Peyer's patch (tissue), 4 donors: ENCODE measurements at regions not wholly inside any gene's neighbourhood (a gene's known extent, or its start where the extent isn't known, plus 50 kb on each side); places are given as distances from the start of the nearest gene placed in this dataset.

Experiments
- DNase-seq, 3 donors: peaks; one replicate each; pipeline ENCODE4 v3.0.0-alpha.2; 2017 to 2019
- H3K27ac ChIP-seq, 4 donors: fragments of 200-600 bp; sonication (generic); one replicate each; pipeline ENCODE4 v1.5.1; 2016 to 2019
- H3K27me3 ChIP-seq, 2 donors: fragments of 200-600 bp; sonication (generic); one replicate each; pipeline ENCODE4 v1.5.1; 2019
- H3K36me3 ChIP-seq, 3 donors: fragments of 200-600 bp; sonication (generic); one replicate each; pipeline ENCODE4 v1.5.1; 2016 to 2019
- H3K4me1 ChIP-seq, 4 donors: fragments of 200-600 bp; sonication (generic); one replicate each; pipeline ENCODE4 v1.5.1; 2016 to 2019
- H3K4me3 ChIP-seq, 4 donors: fragments of 200-600 bp; sonication (generic); 1 replicate in 3 of 4; 2 replicates in 1 of 4; pipeline ENCODE4 v1.5.1; 2016 to 2019; ENCODE audit warnings: mild to moderate bottlenecking in 1 of 4
- H3K9me3 ChIP-seq, 4 donors: fragments of 200-600 bp; sonication (generic); one replicate each; pipeline ENCODE4 v1.5.1; 2016 to 2019; ENCODE audit warnings: mild to moderate bottlenecking in 1 of 4
- CTCF ChIP-seq, 6 experiments: fragments of 450-650 bp in 4 of 6; fragments of 200-600 bp in 2 of 6; sonication (generic) in 1 of 6; IDR thresholded peaks; one replicate each; pipeline ENCODE4 v1.5.1; 2017 to 2019; ENCODE audit warnings: antibody characterized with exemption in 6 of 6, mild to moderate bottlenecking in 3 of 6, moderate library complexity in 1 of 6
- POLR2A ChIP-seq, 2 donors: fragments of 450-650 bp; IDR thresholded peaks; one replicate each; pipeline ENCODE4 v1.5.1; 2017; ENCODE audit warnings: antibody characterized with exemption in 2 of 2, mild to moderate bottlenecking in 2 of 2, moderate library complexity in 2 of 2

DNA sequence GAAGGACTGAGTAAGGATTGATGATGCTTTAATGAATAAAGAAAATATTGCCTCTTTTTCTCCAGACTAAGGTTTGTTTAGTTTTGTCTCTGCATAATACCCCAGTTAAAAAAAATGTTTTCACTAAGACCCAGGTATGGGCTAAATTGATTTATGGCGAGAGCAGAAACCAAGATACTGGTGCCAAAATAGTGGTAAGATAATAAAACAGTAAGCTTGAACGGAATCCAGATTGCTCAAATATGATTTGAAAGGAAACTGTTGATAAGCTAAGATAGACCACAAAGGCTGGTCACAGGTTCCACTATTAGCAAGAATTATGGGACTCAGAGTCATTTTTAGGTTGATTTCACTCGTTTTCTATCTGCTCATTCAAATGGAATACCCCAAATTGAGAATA, 831.2 kb downstream of the EPHA7 start:
- DNase-seq = no peak
- Histone ChIP-seq H3K9me3 (no peaks in the 10 kb centered on the region), H3K4me3 (no peak overlapping the region), H3K27me3 (no peaks in the 10 kb centered on the region), H3K27ac (no peak overlapping the region), H3K4me1 (no peaks in the 10 kb centered on the region), H3K36me3 (no peaks in the 10 kb centered on the region)
- TF ChIP-seq POLR2A (IDR thresholded peaks at IDR 0.05) (no peak), CTCF (IDR thresholded peaks at IDR 0.05) (no peak)

DNA sequence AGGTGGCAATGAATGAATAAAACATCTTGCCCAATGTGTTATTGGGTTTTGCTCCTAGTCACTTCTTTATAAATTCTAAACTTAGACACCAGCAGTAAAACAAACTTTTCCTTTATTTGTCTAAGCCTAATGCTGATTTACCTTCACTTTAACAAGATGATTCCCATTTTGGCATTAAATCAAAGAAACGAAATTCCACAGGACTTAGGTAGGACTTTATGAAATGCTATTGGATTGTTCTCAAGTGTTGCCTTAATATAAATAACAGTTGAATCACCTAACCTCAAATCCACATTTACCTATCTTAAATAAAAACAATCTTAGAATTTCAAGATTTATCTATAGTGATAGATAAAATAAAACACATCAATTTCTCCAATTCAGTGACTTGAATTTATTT, 831.8 kb downstream of the EPHA7 start:
- H3K27ac ChIP-seq = no peak overlapping the region
- H3K4me3 ChIP-seq = no peak overlapping the region
- TF ChIP-seq CTCF (IDR thresholded peaks at IDR 0.05) (no peak), POLR2A (IDR thresholded peaks at IDR 0.05) (no peak)
- no peaks in the 10 kb centered on the region for H3K9me3 ChIP-seq
- H3K4me1 ChIP-seq = no peaks in the 10 kb centered on the region
- H3K27me3 ChIP-seq = no peaks in the 10 kb centered on the region
- no peak for DNase-seq
- H3K36me3 ChIP-seq = no peaks in the 10 kb centered on the region

GRCh38 chr6:92586236-92586977, 833.0 kb downstream of the EPHA7 start:
- Histone ChIP-seq H3K36me3 (no peaks in the 10 kb centered on the region), H3K27ac (no peak overlapping the region), H3K9me3 (no peaks in the 10 kb centered on the region), H3K27me3 (no peaks in the 10 kb centered on the region), H3K4me1 (no peaks in the 10 kb centered on the region), H3K4me3 (no peak overlapping the region)
- DNase-seq = no peak
- no peak for TF ChIP-seq POLR2A (IDR thresholded peaks at IDR 0.05)
- no peak for TF ChIP-seq CTCF (IDR thresholded peaks at IDR 0.05)

DNA sequence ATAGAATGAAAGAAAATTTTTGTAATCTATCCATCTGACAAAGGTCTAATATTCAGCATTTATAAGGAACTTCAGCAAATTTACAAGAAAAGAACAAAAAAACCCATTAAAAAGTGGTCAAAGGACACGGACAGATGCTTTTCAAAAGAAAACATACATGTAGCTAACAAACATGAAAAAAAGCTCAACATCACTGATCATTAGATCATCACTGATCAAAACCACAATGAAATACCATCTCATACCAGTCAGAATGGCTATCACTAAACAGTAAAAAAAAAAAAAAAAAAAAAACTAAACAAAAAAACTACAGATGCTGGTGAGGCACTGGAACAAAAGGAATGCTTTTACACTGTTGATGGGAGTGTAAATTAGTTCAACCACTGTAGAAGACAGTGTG, 837.1 kb downstream of the EPHA7 start:
- Histone ChIP-seq H3K27ac (no peak overlapping the region), H3K27me3 (no peaks in the 10 kb centered on the region), H3K36me3 (no peaks in the 10 kb centered on the region), H3K4me1 (no peaks in the 10 kb centered on the region), H3K9me3 (no peaks in the 10 kb centered on the region), H3K4me3 (no peak overlapping the region)
- TF ChIP-seq CTCF (IDR thresholded peaks at IDR 0.05) = no peak
- no peak for TF ChIP-seq POLR2A (IDR thresholded peaks at IDR 0.05)
- DNase-seq = no peak

DNA sequence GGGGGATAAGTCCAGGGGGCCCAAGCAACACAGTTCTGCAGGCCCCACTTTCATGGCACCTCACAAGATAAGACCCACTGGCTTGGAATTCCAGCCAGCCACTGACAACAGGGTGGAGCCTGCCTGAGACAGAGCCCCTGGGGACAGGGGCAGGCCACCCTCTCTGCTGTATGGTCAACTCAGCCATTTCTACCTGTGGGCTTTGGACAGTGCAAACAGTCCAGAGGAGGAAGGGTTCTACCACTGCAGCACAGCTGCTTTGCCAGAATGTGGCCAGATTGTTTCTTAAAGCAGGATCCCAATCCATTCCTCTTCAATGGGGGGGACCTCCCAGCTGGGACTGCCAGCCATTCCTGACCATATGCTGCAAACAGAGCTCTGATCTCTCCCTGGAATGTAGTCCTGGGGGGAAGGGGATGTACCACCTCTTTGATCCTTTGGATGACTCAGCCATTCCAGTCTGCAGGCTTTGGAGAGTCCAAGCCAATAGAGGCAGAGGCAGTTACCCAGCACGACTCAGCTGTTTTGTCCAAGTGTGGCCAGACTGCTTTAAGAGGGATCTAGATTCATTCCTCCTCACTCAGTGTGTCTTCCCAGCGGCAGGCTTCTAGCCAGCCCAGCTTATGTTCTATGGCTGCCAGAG, 842.2 kb downstream of the EPHA7 start:
- no peaks in the 10 kb centered on the region for H3K27me3 ChIP-seq
- H3K36me3 ChIP-seq = no peaks in the 10 kb centered on the region
- no peak overlapping the region for H3K4me3 ChIP-seq
- no peaks in the 10 kb centered on the region for H3K4me1 ChIP-seq
- no peak overlapping the region for H3K27ac ChIP-seq
- DNase-seq = no peak
- no peaks in the 10 kb centered on the region for H3K9me3 ChIP-seq
- TF ChIP-seq POLR2A (IDR thresholded peaks at IDR 0.05) (no peak), CTCF (IDR thresholded peaks at IDR 0.05) (no peak)
